Loucy (cell line): ENCODE measurements at regions not wholly inside any gene's neighbourhood (a gene's known extent, or its start where the extent isn't known, plus 50 kb on each side); places are given as distances from the start of the nearest gene placed in this dataset.

Experiments
- CTCF ChIP-seq: fragments of 200-600 bp; sonication (generic); conservative IDR thresholded peaks from 2 replicates; pipeline ENCODE4 v1.5.1; 2014; ENCODE audit warnings: mild to moderate bottlenecking, antibody characterized with exemption, low read length
- EZH2phosphoT487 ChIP-seq: fragments of 200-600 bp; IDR thresholded peaks from 2 replicates; pipeline ENCODE4 v1.6.1; 2018; ENCODE audit warnings: antibody characterized with exemption, mild to moderate bottlenecking, moderate library complexity, borderline replicate concordance

- TF ChIP-seq CTCF (no peak), EZH2phosphoT487 (no peak)
Observed at GRCh38 chr3:22088204-22088603, 337.2 kb upstream of the ZNF385D start.
